ENCODE measurements at regions not wholly inside any gene's neighbourhood (a gene's known extent, or its start where the extent isn't known, plus 50 kb on each side); places are given as distances from the start of the nearest gene placed in this dataset.
"Not testable (repeated sequence)": the region's sequence is repeated elsewhere in the genome, so short reads cannot be mapped to it uniquely, and the experiment has no call there.

DNA sequence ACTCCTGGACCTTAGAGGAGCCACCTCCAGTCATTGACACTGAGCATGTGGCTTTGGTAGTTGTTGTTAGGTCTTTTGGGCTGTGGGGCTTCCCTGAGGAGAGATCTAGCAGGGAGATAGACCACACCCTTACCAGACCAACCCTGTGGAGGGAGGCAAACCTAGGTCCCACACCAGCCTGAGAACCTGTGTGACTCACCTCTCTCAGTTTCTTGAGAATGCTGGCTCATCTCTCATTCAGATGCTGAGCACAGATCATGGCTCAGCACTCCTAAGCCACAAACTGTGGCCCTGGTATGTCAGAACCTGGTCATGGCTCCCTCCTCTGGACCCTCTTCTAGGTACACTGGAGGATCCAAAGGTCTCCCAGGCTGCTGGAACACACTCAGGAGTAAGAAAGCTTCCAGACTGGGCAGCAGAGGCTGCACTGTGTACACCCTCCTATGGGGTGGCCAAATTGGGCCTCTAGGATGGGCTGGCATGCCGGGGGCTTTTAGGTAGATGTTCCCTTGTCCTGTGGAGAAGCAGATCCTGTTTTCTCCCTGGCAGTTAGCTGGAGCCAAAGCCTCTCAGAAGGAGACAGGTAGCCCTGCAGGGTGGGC is 1294.5 kb downstream of the KHDRBS2 start:
- Histone ChIP-seq H3K27me3 (replicated peaks in 1 of 7) (no peaks in the 10 kb centered on the region), H3K36me3 (no peaks in the 10 kb centered on the region), H3K4me3 (no peak overlapping the region), H3K4me1 (no peaks in the 10 kb centered on the region), H3K9me3 (peaks cover 0 to 47% (median 21%) of the 10 kb centered on the region in 8 donors), H3K27ac (no peak overlapping the region)
- intact Hi-C loops (cut with DNase I; ENCODE audit: low total_unique reads): no loop called here
- peak; percentile 47 for DNase-seq
- TF ChIP-seq POLR2A (IDR thresholded peaks at IDR 0.05) (no peak), POLR2AphosphoS5 (IDR thresholded peaks at IDR 0.05) (no peak)
- TF ChIP-seq, protein P1, sequence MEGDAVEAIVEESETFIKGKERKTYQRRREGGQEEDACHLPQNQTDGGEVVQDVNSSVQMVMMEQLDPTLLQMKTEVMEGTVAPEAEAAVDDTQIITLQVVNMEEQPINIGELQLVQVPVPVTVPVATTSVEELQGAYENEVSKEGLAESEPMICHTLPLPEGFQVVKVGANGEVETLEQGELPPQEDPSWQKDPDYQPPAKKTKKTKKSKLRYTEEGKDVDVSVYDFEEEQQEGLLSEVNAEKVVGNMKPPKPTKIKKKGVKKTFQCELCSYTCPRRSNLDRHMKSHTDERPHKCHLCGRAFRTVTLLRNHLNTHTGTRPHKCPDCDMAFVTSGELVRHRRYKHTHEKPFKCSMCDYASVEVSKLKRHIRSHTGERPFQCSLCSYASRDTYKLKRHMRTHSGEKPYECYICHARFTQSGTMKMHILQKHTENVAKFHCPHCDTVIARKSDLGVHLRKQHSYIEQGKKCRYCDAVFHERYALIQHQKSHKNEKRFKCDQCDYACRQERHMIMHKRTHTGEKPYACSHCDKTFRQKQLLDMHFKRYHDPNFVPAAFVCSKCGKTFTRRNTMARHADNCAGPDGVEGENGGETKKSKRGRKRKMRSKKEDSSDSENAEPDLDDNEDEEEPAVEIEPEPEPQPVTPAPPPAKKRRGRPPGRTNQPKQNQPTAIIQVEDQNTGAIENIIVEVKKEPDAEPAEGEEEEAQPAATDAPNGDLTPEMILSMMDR (IDR thresholded peaks at IDR 0.05 in 8 of 11, conservative IDR thresholded peaks at IDR 0.05 in 3 of 11): no peak
- WGBS, 5 donors: 53 to 83% (median 74%) methylated on average over 1 of the region's 1 CpG

- no peak for DNase-seq
- Histone ChIP-seq H3K4me3 (no peak overlapping the region), H3K4me1 (no peaks in the 10 kb centered on the region), H3K36me3 (no peaks in the 10 kb centered on the region), H3K27ac (no peak overlapping the region), H3K9me3 (peaks cover 0 to 6% (median 0%) of the 10 kb centered on the region in 8 donors), H3K27me3 (replicated peaks in 1 of 7) (no peaks in the 10 kb centered on the region)
- intact Hi-C loops (cut with DNase I; ENCODE audit: low total_unique reads): no loop called here
- TF ChIP-seq, protein P1 (IDR thresholded peaks at IDR 0.05 in 8 of 11, conservative IDR thresholded peaks at IDR 0.05 in 3 of 11): no peak
- no peak for TF ChIP-seq POLR2AphosphoS5 (IDR thresholded peaks at IDR 0.05)
- 77 to 91% (median 83%) methylated on average over 3 of the region's 3 CpGs for WGBS, 5 donors
Measured at GRCh38 chr6:60952500-60952899, 1333.5 kb downstream of the KHDRBS2 start.

- H3K27me3 ChIP-seq (replicated peaks in 1 of 7); intact Hi-C loops (cut with DNase I; ENCODE audit: low total_unique reads); H3K36me3 ChIP-seq; H3K4me3 ChIP-seq; H3K27ac ChIP-seq; H3K4me1 ChIP-seq; DNase-seq; H3K9me3 ChIP-seq: not testable (repeated sequence)
- 48 to 53% (median 49%) methylated on average over 5 of the region's 5 CpGs for WGBS, 5 donors
Measured at GRCh38 chr6:60950221-60950923, 1335.7 kb downstream of the KHDRBS2 start.

DNA sequence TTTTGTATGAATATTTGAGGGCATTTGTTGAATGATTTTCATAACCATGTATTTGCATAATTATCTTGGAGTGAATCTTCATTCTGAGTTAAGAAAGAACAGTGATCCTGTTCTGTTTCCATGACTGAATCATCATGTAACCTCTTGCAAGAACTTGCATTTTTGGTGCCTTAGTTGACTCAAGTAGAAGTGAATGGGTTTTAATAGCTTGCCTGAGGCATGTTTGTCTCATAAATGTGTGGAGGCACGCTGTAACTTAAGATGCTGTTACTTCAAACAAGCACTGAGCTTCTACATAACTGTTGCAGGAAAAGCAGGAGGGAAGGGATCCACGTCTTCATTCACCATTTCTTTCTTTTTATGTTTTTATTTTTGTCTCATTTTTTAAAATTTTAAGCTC is 1338.6 kb downstream of the KHDRBS2 start:
- peaks cover 0 to 17% (median 0%) of the 10 kb centered on the region in 8 donors for H3K9me3 ChIP-seq
- H3K36me3 ChIP-seq; DNase-seq; H3K4me3 ChIP-seq; H3K27ac ChIP-seq; H3K4me1 ChIP-seq; H3K27me3 ChIP-seq (replicated peaks in 1 of 7); intact Hi-C loops (cut with DNase I; ENCODE audit: low total_unique reads): not testable (repeated sequence)
- WGBS, 5 donors: 48 to 67% (median 61%) methylated on average over 2 of the region's 2 CpGs

GRCh38 chr6:60944803-60945202 is 1341.2 kb downstream of the KHDRBS2 start:
- intact Hi-C loops (cut with DNase I; ENCODE audit: low total_unique reads); H3K36me3 ChIP-seq; H3K27me3 ChIP-seq (replicated peaks in 1 of 7); H3K4me3 ChIP-seq; H3K27ac ChIP-seq; H3K4me1 ChIP-seq: not testable (repeated sequence)
- DNase-seq: peak; percentile 55
- H3K9me3 ChIP-seq: peaks cover 0 to 17% (median 0%) of the 10 kb centered on the region in 8 donors
- 90 to 97% (median 92%) methylated on average over 14 to 26 of the region's 26 CpGs for WGBS, 5 donors

GRCh38 chr6:60935970-60936369 is 1350.1 kb downstream of the KHDRBS2 start:
- H3K27ac ChIP-seq; H3K27me3 ChIP-seq (replicated peaks in 1 of 7); DNase-seq; H3K4me1 ChIP-seq; intact Hi-C loops (cut with DNase I; ENCODE audit: low total_unique reads); H3K9me3 ChIP-seq; H3K36me3 ChIP-seq; H3K4me3 ChIP-seq: not testable (repeated sequence)
- 58 to 78% (median 75%) methylated on average over 1 of the region's 1 CpG for WGBS, 5 donors

- H3K27ac ChIP-seq; H3K36me3 ChIP-seq; intact Hi-C loops (cut with DNase I; ENCODE audit: low total_unique reads); H3K4me3 ChIP-seq; H3K27me3 ChIP-seq (replicated peaks in 1 of 7); H3K4me1 ChIP-seq; H3K9me3 ChIP-seq; DNase-seq: not testable (repeated sequence)
- WGBS, 5 donors: 68 to 89% (median 81%) methylated on average over 1 of the region's 1 CpG
Measured at GRCh38 chr6:60919652-60920051, 1366.4 kb downstream of the KHDRBS2 start.

DNA sequence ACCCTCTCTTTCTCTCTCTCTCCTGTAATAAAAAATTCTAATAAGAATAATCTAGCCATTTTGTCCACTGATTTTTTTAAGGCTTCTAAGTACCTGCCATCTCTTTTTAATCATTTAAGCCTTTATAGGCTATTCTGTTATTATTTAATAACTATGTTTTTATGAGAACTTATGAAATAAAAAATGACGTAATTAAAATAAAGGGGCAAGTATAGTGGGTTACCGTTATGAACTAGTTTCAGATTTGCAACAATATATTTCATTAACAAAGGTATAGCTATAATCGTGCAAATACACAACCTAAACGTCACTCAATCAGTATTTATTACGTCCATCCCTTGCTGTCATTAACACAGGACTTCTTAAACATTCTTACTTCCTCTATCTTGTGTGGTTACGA is 1382.2 kb downstream of the KHDRBS2 start:
- H3K4me1 ChIP-seq; H3K36me3 ChIP-seq; H3K27me3 ChIP-seq (replicated peaks in 1 of 7); H3K4me3 ChIP-seq; H3K27ac ChIP-seq; intact Hi-C loops (cut with DNase I; ENCODE audit: low total_unique reads); DNase-seq: not testable (repeated sequence)
- WGBS, 5 donors: 79 to 88% (median 82%) methylated on average over 6 of the region's 6 CpGs
- H3K9me3 ChIP-seq: peaks cover 0 to 34% (median 14%) of the 10 kb centered on the region in 8 donors

GRCh38 chr6:60893374-60893773 is 1392.7 kb downstream of the KHDRBS2 start:
- intact Hi-C loops (cut with DNase I; ENCODE audit: low total_unique reads); H3K4me1 ChIP-seq; H3K27me3 ChIP-seq (replicated peaks in 1 of 7); H3K27ac ChIP-seq; H3K4me3 ChIP-seq; DNase-seq; H3K36me3 ChIP-seq: not testable (repeated sequence)
- peaks cover 0 to 26% (median 5%) of the 10 kb centered on the region in 8 donors for H3K9me3 ChIP-seq
- WGBS, 5 donors: 88 to 95% (median 91%) methylated on average over 1 of the region's 1 CpG
